Panc1 (cell line): ENCODE measurements at regions not wholly inside any gene's neighbourhood (a gene's known extent, or its start where the extent isn't known, plus 50 kb on each side); places are given as distances from the start of the nearest gene placed in this dataset.

ENCODE experiments used
- POLR2AphosphoS5 ChIP-seq: IDR thresholded peaks from 2 replicates; pipeline ENCODE4 v1.6.1; 2012; ENCODE audit warnings: mild to moderate bottlenecking, low read depth, low read length, moderate library complexity
- SIN3A ChIP-seq: IDR thresholded peaks from 2 replicates; pipeline ENCODE4 v1.6.1; 2012; ENCODE audit warnings: low read depth, mild to moderate bottlenecking, low read length, moderate library complexity, borderline replicate concordance; ENCODE audit not compliant: insufficient read depth
- TCF7L2 ChIP-seq: IDR thresholded peaks from 2 replicates; pipeline ENCODE4 v1.6.1; 2011; ENCODE audit warnings: mild to moderate bottlenecking, low read depth, low read length, inconsistent platforms
- TF ChIP-seq, protein P1 (sequence below): fragments of 450-650 bp; IDR thresholded peaks from 2 replicates; pipeline ENCODE4 v1.5.1; 2017; ENCODE audit warnings: mild to moderate bottlenecking
- TF ChIP-seq, protein P2 (sequence below), 2 experiments: IDR thresholded peaks; 2 replicates each; pipeline ENCODE4 v1.6.1; 2011 to 2012; ENCODE audit warnings: low read depth in 2 of 2, control low read depth in 1 of 2, low read length in 1 of 2, mild to moderate bottlenecking in 1 of 2, moderate library complexity in 1 of 2; ENCODE audit not compliant: insufficient read depth in 1 of 2

DNA sequence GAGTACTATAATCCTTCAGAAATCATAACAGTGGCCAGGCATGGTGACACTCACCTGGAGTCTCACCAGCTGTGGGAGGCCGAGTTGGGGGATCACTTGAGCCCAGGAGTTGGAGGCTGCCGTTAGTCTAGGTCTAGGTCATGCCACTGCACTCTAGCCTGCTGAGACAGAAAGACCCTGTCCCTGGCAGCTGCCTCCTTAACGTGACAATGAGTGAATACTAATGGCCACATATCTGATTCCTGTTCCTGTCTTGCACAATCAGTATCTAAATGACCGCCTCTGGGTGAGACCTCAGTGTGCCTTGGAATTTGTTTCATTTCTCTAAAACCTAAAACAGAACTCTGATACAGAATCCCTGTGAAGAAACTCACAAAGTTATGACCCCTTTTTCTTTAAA is 131.0 kb upstream of the DAB2 start:
- TF ChIP-seq, protein P1, sequence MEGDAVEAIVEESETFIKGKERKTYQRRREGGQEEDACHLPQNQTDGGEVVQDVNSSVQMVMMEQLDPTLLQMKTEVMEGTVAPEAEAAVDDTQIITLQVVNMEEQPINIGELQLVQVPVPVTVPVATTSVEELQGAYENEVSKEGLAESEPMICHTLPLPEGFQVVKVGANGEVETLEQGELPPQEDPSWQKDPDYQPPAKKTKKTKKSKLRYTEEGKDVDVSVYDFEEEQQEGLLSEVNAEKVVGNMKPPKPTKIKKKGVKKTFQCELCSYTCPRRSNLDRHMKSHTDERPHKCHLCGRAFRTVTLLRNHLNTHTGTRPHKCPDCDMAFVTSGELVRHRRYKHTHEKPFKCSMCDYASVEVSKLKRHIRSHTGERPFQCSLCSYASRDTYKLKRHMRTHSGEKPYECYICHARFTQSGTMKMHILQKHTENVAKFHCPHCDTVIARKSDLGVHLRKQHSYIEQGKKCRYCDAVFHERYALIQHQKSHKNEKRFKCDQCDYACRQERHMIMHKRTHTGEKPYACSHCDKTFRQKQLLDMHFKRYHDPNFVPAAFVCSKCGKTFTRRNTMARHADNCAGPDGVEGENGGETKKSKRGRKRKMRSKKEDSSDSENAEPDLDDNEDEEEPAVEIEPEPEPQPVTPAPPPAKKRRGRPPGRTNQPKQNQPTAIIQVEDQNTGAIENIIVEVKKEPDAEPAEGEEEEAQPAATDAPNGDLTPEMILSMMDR = no peak
- TF ChIP-seq POLR2AphosphoS5 = no peak
- no peak for TF ChIP-seq TCF7L2
- TF ChIP-seq, protein P2, sequence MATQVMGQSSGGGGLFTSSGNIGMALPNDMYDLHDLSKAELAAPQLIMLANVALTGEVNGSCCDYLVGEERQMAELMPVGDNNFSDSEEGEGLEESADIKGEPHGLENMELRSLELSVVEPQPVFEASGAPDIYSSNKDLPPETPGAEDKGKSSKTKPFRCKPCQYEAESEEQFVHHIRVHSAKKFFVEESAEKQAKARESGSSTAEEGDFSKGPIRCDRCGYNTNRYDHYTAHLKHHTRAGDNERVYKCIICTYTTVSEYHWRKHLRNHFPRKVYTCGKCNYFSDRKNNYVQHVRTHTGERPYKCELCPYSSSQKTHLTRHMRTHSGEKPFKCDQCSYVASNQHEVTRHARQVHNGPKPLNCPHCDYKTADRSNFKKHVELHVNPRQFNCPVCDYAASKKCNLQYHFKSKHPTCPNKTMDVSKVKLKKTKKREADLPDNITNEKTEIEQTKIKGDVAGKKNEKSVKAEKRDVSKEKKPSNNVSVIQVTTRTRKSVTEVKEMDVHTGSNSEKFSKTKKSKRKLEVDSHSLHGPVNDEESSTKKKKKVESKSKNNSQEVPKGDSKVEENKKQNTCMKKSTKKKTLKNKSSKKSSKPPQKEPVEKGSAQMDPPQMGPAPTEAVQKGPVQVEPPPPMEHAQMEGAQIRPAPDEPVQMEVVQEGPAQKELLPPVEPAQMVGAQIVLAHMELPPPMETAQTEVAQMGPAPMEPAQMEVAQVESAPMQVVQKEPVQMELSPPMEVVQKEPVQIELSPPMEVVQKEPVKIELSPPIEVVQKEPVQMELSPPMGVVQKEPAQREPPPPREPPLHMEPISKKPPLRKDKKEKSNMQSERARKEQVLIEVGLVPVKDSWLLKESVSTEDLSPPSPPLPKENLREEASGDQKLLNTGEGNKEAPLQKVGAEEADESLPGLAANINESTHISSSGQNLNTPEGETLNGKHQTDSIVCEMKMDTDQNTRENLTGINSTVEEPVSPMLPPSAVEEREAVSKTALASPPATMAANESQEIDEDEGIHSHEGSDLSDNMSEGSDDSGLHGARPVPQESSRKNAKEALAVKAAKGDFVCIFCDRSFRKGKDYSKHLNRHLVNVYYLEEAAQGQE (IDR thresholded peaks at IDR 0.05; ENCODE audit: insufficient read depth in 1 of 2, low read depth in 2 of 2, low read length in 1 of 2) = no peak
- no peak for TF ChIP-seq SIN3A
